SK-N-SH treated with all-trans-retinoic acid at 6 μM for 48 hours (cell line): ENCODE measurements at regions not wholly inside any gene's neighbourhood (a gene's known extent, or its start where the extent isn't known, plus 50 kb on each side); places are given as distances from the start of the nearest gene placed in this dataset.

ENCODE experiments used
- ATAC-seq: fragments of 200-7000 bp; cut with Tn5 transposase; 3 replicates; pipeline ENCODE4 v1.9.1; 2020; ENCODE audit warnings: mild to moderate bottlenecking, moderate library complexity
- ARNTL ChIP-seq: fragments of 450-650 bp; formaldehyde crosslinking; IDR thresholded peaks from 2 replicates; pipeline ENCODE4 v1.5.0; 2020; ENCODE audit warnings: low read depth, mild to moderate bottlenecking, moderate library complexity, borderline replicate concordance
- BACH2 ChIP-seq: fragments of 250-450 bp; sonication (Bioruptor Pico); IDR thresholded peaks from 2 replicates; pipeline ENCODE4 v1.9.0; 2021; ENCODE audit warnings: mild to moderate bottlenecking, borderline replicate concordance
- CSRNP3 ChIP-seq: fragments of 250-450 bp; sonication (Bioruptor Pico); IDR thresholded peaks from 2 replicates; pipeline ENCODE4 v1.5.1; 2021; ENCODE audit warnings: mild to moderate bottlenecking, moderate library complexity
- ESRRG ChIP-seq: fragments of 250-450 bp; sonication (Bioruptor Pico); IDR thresholded peaks from 2 replicates; pipeline ENCODE4 v1.6.1; 2021; ENCODE audit warnings: mild to moderate bottlenecking
- GLIS3 ChIP-seq: fragments of 250-450 bp; sonication (Bioruptor Pico); IDR thresholded peaks from 2 replicates; pipeline ENCODE4 v1.5.0; 2020; ENCODE audit warnings: mild to moderate bottlenecking, moderate library complexity
- ISL1 ChIP-seq: fragments of 250-450 bp; sonication (Bioruptor Pico); IDR thresholded peaks from 2 replicates; pipeline ENCODE4 v2.1.2; 2022; ENCODE audit warnings: mild to moderate bottlenecking, moderate library complexity
- OSR1 ChIP-seq: fragments of 250-450 bp; sonication (Bioruptor Pico); IDR thresholded peaks from 2 replicates; pipeline ENCODE4 v1.8.0; 2022; ENCODE audit warnings: moderate library complexity, mild to moderate bottlenecking, inconsistent platforms
- PATZ1 ChIP-seq: fragments of 250-450 bp; sonication (Bioruptor Pico); IDR thresholded peaks from 2 replicates; pipeline ENCODE4 v1.8.0; 2020; ENCODE audit warnings: mild to moderate bottlenecking, moderate library complexity, borderline replicate concordance
- POU6F1 ChIP-seq: fragments of 250-450 bp; sonication (Bioruptor Pico); IDR thresholded peaks from 2 replicates; pipeline ENCODE4 v1.8.0; 2021; ENCODE audit warnings: low read depth, mild to moderate bottlenecking, moderate library complexity, borderline replicate concordance
- PPARA ChIP-seq: fragments of 250-450 bp; sonication (Bioruptor Pico); IDR thresholded peaks from 2 replicates; pipeline ENCODE4 v1.5.0; 2020; ENCODE audit warnings: mild to moderate bottlenecking, borderline replicate concordance
- RARB ChIP-seq: fragments of 250-450 bp; sonication (Bioruptor Pico); IDR thresholded peaks from 2 replicates; pipeline ENCODE4 v1.8.0; 2021; ENCODE audit warnings: mild to moderate bottlenecking, moderate library complexity
- SNAI2 ChIP-seq: fragments of 250-450 bp; sonication (Bioruptor Pico); IDR thresholded peaks from 2 replicates; pipeline ENCODE4 v1.5.0; 2020; ENCODE audit warnings: mild to moderate bottlenecking, moderate library complexity
- TCF4 ChIP-seq: fragments of 250-450 bp; sonication (Bioruptor Pico); IDR thresholded peaks from 2 replicates; pipeline ENCODE4 v1.8.0; 2021; ENCODE audit warnings: mild to moderate bottlenecking, moderate library complexity, borderline replicate concordance
- TOX ChIP-seq: fragments of 250-450 bp; sonication (Bioruptor Pico); IDR thresholded peaks from 2 replicates; pipeline ENCODE4 v1.8.0; 2021; ENCODE audit warnings: mild to moderate bottlenecking, moderate library complexity, borderline replicate concordance
- TSHZ2 ChIP-seq: fragments of 250-450 bp; sonication (Bioruptor Pico); IDR thresholded peaks from 2 replicates; pipeline ENCODE4 v1.5.0; 2020; ENCODE audit warnings: mild to moderate bottlenecking, moderate library complexity
- ZC3H10 ChIP-seq: fragments of 250-450 bp; sonication (Bioruptor Pico); IDR thresholded peaks from 2 replicates; pipeline ENCODE4 v1.5.1; 2021; ENCODE audit warnings: mild to moderate bottlenecking, moderate library complexity
- ZFP30 ChIP-seq: fragments of 450-650 bp; formaldehyde crosslinking; IDR thresholded peaks from 2 replicates; pipeline ENCODE4 v1.5.0; 2022; ENCODE audit warnings: mild to moderate bottlenecking, moderate library complexity
- ZNF70 ChIP-seq: fragments of 450-650 bp; formaldehyde crosslinking; IDR thresholded peaks from 2 replicates; pipeline ENCODE4 v1.5.0; 2020; ENCODE audit warnings: mild to moderate bottlenecking, moderate library complexity
- ZNF8 ChIP-seq: fragments of 450-650 bp; formaldehyde crosslinking; IDR thresholded peaks from 2 replicates; pipeline ENCODE4 v1.5.0; 2020; ENCODE audit warnings: mild to moderate bottlenecking, moderate library complexity

GRCh38 chr4:1505511-1506460 is 99.5 kb upstream of the NKX1-1 start:
- TF ChIP-seq RARB (no peak), GLIS3 (CRISPR knock-in tag) (no peak), OSR1 (CRISPR knock-in tag) (no peak), SNAI2 (CRISPR knock-in tag) (no peak)
- ATAC-seq = no peak

GRCh38 chr4:1504595-1505500 is 98.6 kb upstream of the NKX1-1 start:
- ATAC-seq = no peak
- TF ChIP-seq RARB (no peak), OSR1 (CRISPR knock-in tag) (no peak), ARNTL (CRISPR knock-in tag) (no peak), CSRNP3 (CRISPR knock-in tag) (no peak), ESRRG (no peak), ISL1 (CRISPR knock-in tag) (no peak), ZC3H10 (CRISPR knock-in tag) (no peak), POU6F1 (no peak)

- no peak for ATAC-seq
- TF ChIP-seq ARNTL (CRISPR knock-in tag) = no peak
- no peak for TF ChIP-seq ZFP30
- TF ChIP-seq ZNF70 (CRISPR knock-in tag) = no peak
- TF ChIP-seq OSR1 (CRISPR knock-in tag) = no peak
- no peak for TF ChIP-seq PATZ1 (CRISPR knock-in tag)
- TF ChIP-seq TOX (CRISPR knock-in tag) = no peak
- no peak for TF ChIP-seq ZNF8 (CRISPR knock-in tag)
- TF ChIP-seq ISL1 (CRISPR knock-in tag) = no peak
- TF ChIP-seq SNAI2 (CRISPR knock-in tag) = no peak
- no peak for TF ChIP-seq TCF4 (CRISPR knock-in tag)
- no peak for TF ChIP-seq ESRRG
- TF ChIP-seq RARB = no peak
- TF ChIP-seq TSHZ2 (CRISPR knock-in tag) = no peak
- TF ChIP-seq BACH2 (CRISPR knock-in tag) = no peak
- no peak for TF ChIP-seq GLIS3 (CRISPR knock-in tag)
- TF ChIP-seq POU6F1 = no peak
- TF ChIP-seq PPARA (CRISPR knock-in tag) = no peak
- no peak for TF ChIP-seq CSRNP3 (CRISPR knock-in tag)
Measured at GRCh38 chr4:1503583-1504471, 97.6 kb upstream of the NKX1-1 start.
